Central memory CD4-positive, alpha-beta T cell (primary cell): ENCODE measurements at regions not wholly inside any gene's neighbourhood (a gene's known extent, or its start where the extent isn't known, plus 50 kb on each side); places are given as distances from the start of the nearest gene placed in this dataset.

ENCODE experiments used
- DNase-seq: peaks from one replicate; pipeline ENCODE4 v3.0.0; 2022

- DNase-seq: no peak
Observed at GRCh38 chr2:198782734-198783133, 675.0 kb downstream of the SATB2 start.

GRCh38 chr2:198776616-198777406, 680.9 kb downstream of the SATB2 start:
- DNase-seq: no peak

- DNase-seq: no peak
Observed at GRCh38 chr2:198775737-198776136, 682.0 kb downstream of the SATB2 start.

GRCh38 chr2:198774576-198774975, 683.2 kb downstream of the SATB2 start:
- no peak for DNase-seq

- no peak for DNase-seq
Observed at GRCh38 chr2:198767694-198768093, 690.0 kb downstream of the SATB2 start.

GRCh38 chr2:198763793-198764192, 693.9 kb downstream of the SATB2 start:
- no peak for DNase-seq

GRCh38 chr2:198762441-198762840, 695.3 kb downstream of the SATB2 start:
- DNase-seq: no peak

- DNase-seq: no peak
Observed at GRCh38 chr2:198757069-198757468, 700.7 kb downstream of the SATB2 start.

GRCh38 chr2:198756166-198756565, 701.6 kb downstream of the SATB2 start:
- DNase-seq: no peak

GRCh38 chr2:198753101-198753500, 704.6 kb downstream of the SATB2 start:
- no peak for DNase-seq

- DNase-seq: no peak
Observed at GRCh38 chr2:198749364-198749763, 708.4 kb downstream of the SATB2 start.

GRCh38 chr2:198731842-198732399, 725.8 kb downstream of the SATB2 start:
- no peak for DNase-seq

GRCh38 chr2:198720266-198720665, 737.5 kb downstream of the SATB2 start:
- DNase-seq: no peak

- no peak for DNase-seq
Observed at GRCh38 chr2:198717451-198717850, 740.3 kb downstream of the SATB2 start.

- no peak for DNase-seq
Observed at GRCh38 chr2:198715302-198715835, 742.4 kb downstream of the SATB2 start.

GRCh38 chr2:198712485-198712884, 745.3 kb downstream of the SATB2 start:
- no peak for DNase-seq

- DNase-seq: no peak
Observed at GRCh38 chr2:198711484-198711883, 746.3 kb downstream of the SATB2 start.

- DNase-seq: no peak
Observed at GRCh38 chr2:198710562-198710961, 747.2 kb downstream of the SATB2 start.

- DNase-seq: no peak
Observed at GRCh38 chr2:198706476-198707082, 751.2 kb downstream of the SATB2 start.

GRCh38 chr2:198703281-198703680, 754.5 kb downstream of the SATB2 start:
- DNase-seq: no peak

GRCh38 chr2:198702796-198703195, 754.9 kb downstream of the SATB2 start:
- DNase-seq: no peak

GRCh38 chr2:198701481-198701880, 756.3 kb downstream of the SATB2 start:
- no peak for DNase-seq

- DNase-seq: no peak
Observed at GRCh38 chr2:198700319-198700718, 757.4 kb downstream of the SATB2 start.

- DNase-seq: no peak
Observed at GRCh38 chr2:198698230-198698629, 759.5 kb downstream of the SATB2 start.
